Motor neuron (in vitro differentiated cells): ENCODE measurements at regions not wholly inside any gene's neighbourhood (a gene's known extent, or its start where the extent isn't known, plus 50 kb on each side); places are given as distances from the start of the nearest gene placed in this dataset.
A peak's percentile ranks its signal among the peaks of the same experiment; 100 is the strongest.

Experiments used
- ATAC-seq, 8 experiments: fragments of 200-7000 bp; cut with Tn5 transposase; replicated peaks in 6 of 8; 2 replicates each; pipeline ENCODE4 v1.8.0; 2021; ENCODE audit warnings: mild to moderate bottlenecking in 8 of 8, moderate library complexity in 8 of 8
- H3K27ac ChIP-seq, 2 donors: fragments of 250-450 bp; sonication (Bioruptor Pico); 2 replicates each; pipeline ENCODE4 v1.9.0; 2021; ENCODE audit warnings: antibody characterized with exemption in 2 of 2, mild to moderate bottlenecking in 2 of 2, moderate library complexity in 1 of 2
- H3K4me1 ChIP-seq, 2 donors: fragments of 250-450 bp; sonication (Bioruptor Pico); replicated peaks in 1 of 2; 2 replicates each; pipeline ENCODE4 v1.6.1; 2021; ENCODE audit warnings: antibody characterized with exemption in 2 of 2, mild to moderate bottlenecking in 2 of 2, moderate library complexity in 1 of 2
- H3K4me3 ChIP-seq, 5 donors: fragments of 250-450 bp; sonication (Bioruptor Pico); 2 replicates each; pipeline ENCODE4 v1.9.0; 2021; ENCODE audit warnings: antibody characterized with exemption in 5 of 5, mild to moderate bottlenecking in 5 of 5, moderate library complexity in 4 of 5
- WGBS, 10 experiments: fragments of 450-650 bp; shearing (Covaris generic); methylation state at CpG; one replicate each; pipeline ENCODE4 v1.0.0; 2022; 5-methylcytosine and 5-hydroxymethylcytosine counted together
- in situ Hi-C, 9 experiments: fragments of 400-800 bp; cut with MboI; loops; one replicate each; pipeline ENCODE4 v1.15.0; 2021; ENCODE audit warnings: low sequenced_read_pairs in 9 of 9, low pct_unique_long_range_greater_than_20kb in 2 of 9; ENCODE audit not compliant: unreplicated experiment in 9 of 9

DNA sequence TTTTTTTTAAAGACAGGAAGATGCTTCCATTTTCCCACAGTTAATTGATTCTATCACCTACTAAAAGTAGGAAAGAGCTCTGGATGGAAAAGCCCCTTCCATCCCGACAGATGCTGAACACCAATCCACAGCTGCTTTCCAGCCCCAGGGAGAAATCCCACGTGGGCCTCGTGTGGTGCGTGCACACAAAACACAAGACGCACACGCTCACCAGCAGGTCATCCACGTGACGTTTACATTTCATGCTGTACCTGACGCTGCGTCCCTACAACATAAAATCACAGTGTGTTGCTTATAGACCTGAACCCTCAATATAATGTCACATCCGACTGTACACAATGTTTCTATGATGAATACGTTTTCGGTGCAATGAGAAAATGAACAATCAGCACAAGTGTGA, 50.2 kb upstream of the DACT2 start:
- WGBS, 10 experiments: 8 to 100% (median 66%) methylated on average over 2 to 10 of the region's 13 CpGs; no CpG with 5 or more reads in 3 of the 10 experiments
- in situ Hi-C loops: loop anchor here in 4 of 9 experiments (25.0 kb wide), 2 partner anchors 207 to 518 kb away; no protein-coding TSS in a partner anchor
- no peak for ATAC-seq
- Histone ChIP-seq H3K27ac (no peak overlapping the region), H3K4me3 (no peak overlapping the region), H3K4me1 (peaks cover 9 to 24% of the 10 kb centered on the region in 2 donors)

DNA sequence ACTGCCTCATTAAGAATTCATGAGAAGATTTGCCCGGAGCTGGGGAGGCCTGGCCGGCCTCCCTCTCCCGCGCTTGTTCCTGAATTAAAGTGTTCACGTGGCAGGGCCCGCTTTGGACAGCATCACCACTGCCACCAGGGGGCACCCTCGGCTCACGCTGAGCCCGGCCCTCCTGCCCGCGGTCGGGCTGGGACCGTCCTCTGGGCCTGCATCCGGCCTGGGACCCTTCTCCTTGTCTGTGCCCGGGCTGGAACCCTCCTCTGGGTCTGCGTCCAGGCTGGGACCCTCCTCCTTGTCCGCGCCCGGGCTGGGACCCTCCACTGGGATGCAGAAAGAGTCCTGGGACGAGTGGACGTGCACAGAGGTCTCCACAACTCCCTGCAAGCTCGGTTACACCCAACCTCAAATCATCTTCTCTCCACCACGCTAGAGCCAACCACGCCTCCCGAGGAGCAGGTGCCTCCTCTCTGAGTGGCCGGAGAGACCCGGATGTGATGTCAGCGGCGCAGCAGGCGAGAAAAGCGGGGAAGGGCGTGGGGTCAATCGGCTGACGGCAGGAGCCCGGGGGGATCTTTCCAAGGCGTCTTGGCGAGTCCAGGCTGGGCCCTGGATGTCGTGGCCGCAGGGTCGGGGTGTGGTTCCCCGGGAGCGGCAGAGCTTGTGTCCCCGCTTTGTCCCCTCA, 50.9 kb upstream of the DACT2 start:
- Histone ChIP-seq H3K4me3 (no peak overlapping the region), H3K4me1 (peaks cover 9 to 25% of the 10 kb centered on the region in 2 donors), H3K27ac (no peak overlapping the region)
- 0 to 95% (median 32%) methylated on average over 1 to 24 of the region's 43 CpGs; no CpG with 5 or more reads in 1 of the 10 experiments for WGBS, 10 experiments
- ATAC-seq: peak in 7 of 8 experiments; percentile 55 to 95 (median 92)
- in situ Hi-C loops: loop anchor here in 4 of 9 experiments (25.0 kb wide), 2 partner anchors 208 to 517 kb away; no protein-coding TSS in a partner anchor

GRCh38 chr6:168371185-168371584, 51.6 kb upstream of the DACT2 start:
- 60 to 100% (median 90%) methylated on average over 1 to 8 of the region's 11 CpGs; no CpG with 5 or more reads in 3 of the 10 experiments for WGBS, 10 experiments
- in situ Hi-C loops: loop anchor here in 4 of 9 experiments (25.0 kb wide), 2 partner anchors 209 to 516 kb away; no protein-coding TSS in a partner anchor
- H3K4me1 ChIP-seq: peaks cover 13 to 32% of the 10 kb centered on the region in 2 donors
- no peak for ATAC-seq
- H3K27ac ChIP-seq: no peak overlapping the region
- no peak overlapping the region for H3K4me3 ChIP-seq

GRCh38 chr6:168371618-168371980, 52.0 kb upstream of the DACT2 start:
- no peak overlapping the region for H3K4me3 ChIP-seq
- in situ Hi-C loops: loop anchor here in 4 of 9 experiments (25.0 kb wide), 2 partner anchors 209 to 516 kb away; no protein-coding TSS in a partner anchor
- ATAC-seq: no peak
- H3K4me1 ChIP-seq: peaks cover 18 to 36% of the 10 kb centered on the region in 2 donors
- WGBS, 10 experiments: 50 to 100% (median 80%) methylated on average over 1 to 3 of the region's 6 CpGs; no CpG with 5 or more reads in 5 of the 10 experiments
- H3K27ac ChIP-seq: no peak overlapping the region

DNA sequence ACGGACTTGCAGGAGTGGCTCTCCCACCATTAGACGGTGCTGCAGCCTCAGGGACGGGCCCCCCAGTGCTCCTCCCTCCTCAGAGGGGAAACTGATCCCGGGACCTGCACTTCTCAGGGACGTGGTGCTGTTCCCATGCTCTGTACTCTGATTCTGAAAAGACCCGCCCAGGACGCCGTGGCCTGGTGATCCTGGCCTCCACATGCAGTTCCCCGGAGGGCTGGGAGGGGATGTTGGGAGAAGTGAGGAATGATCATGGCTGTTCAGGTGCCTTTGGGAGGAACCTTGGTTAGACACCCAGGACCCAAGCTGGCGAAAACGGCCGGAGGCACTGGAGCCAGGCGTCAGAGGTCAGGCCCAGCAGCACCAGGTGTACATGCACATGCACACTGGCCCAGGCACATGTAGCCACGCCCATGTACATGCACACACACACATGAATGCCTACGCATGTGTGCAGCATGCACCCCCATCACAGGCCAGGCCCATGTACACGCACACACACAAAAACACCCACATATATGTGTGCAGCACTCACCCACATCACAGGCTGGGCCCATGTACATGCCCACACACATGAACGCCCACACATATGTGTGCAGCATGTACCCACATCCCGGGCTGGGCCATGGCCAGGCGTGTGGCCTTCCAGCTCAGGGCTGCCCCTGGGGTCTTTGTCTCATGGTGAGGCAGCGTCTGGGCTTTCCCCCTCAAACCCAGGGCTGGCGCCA, 52.6 kb upstream of the DACT2 start:
- no peak overlapping the region for H3K4me3 ChIP-seq
- no peak overlapping the region for H3K27ac ChIP-seq
- ATAC-seq: no peak
- peaks cover 23 to 40% of the 10 kb centered on the region in 2 donors for H3K4me1 ChIP-seq
- in situ Hi-C loops: loop anchor here in 4 of 9 experiments (25.0 kb wide), 2 partner anchors 210 to 515 kb away; no protein-coding TSS in a partner anchor
- WGBS, 10 experiments: 70 to 100% (median 92%) methylated on average over 1 to 7 of the region's 21 CpGs; no CpG with 5 or more reads in 7 of the 10 experiments

- ATAC-seq: no peak
- H3K4me3 ChIP-seq: no peak overlapping the region
- no peak overlapping the region for H3K27ac ChIP-seq
- in situ Hi-C loops: loop anchor here in 4 of 9 experiments (25.0 kb wide), 2 partner anchors 211 to 514 kb away; no protein-coding TSS in a partner anchor
- 50 to 90% (median 70%) methylated on average over 2 to 14 of the region's 16 CpGs; no CpG with 5 or more reads in 2 of the 10 experiments for WGBS, 10 experiments
- H3K4me1 ChIP-seq: peaks cover 23 to 40% of the 10 kb centered on the region in 2 donors
These were observed 53.3 kb upstream of the DACT2 start for GRCh38 chr6:168372889-168373288.

- no peak overlapping the region for H3K27ac ChIP-seq
- no peak overlapping the region for H3K4me3 ChIP-seq
- peaks cover 23 to 37% of the 10 kb centered on the region in 2 donors for H3K4me1 ChIP-seq
- WGBS, 10 experiments: 83 to 100% (median 89%) methylated on average over 2 to 3 of the region's 7 CpGs; no CpG with 5 or more reads in 6 of the 10 experiments
- ATAC-seq: no peak
- in situ Hi-C loops: loop anchor here in 4 of 9 experiments (25.0 kb wide), 2 partner anchors 211 to 514 kb away; no protein-coding TSS in a partner anchor
These were observed 53.8 kb upstream of the DACT2 start for GRCh38 chr6:168373389-168373788.

- Histone ChIP-seq H3K27ac (no peak overlapping the region), H3K4me1 (peaks cover 23 to 31% of the 10 kb centered on the region in 2 donors), H3K4me3 (no peak overlapping the region)
- in situ Hi-C loops: loop anchor here in 4 of 9 experiments (25.0 kb wide), 2 partner anchors 212 to 513 kb away; no protein-coding TSS in a partner anchor
- WGBS, 10 experiments: 82 to 100% (median 89%) methylated on average over 1 to 4 of the region's 13 CpGs; no CpG with 5 or more reads in 5 of the 10 experiments
- no peak for ATAC-seq
These were observed 54.5 kb upstream of the DACT2 start for GRCh38 chr6:168374051-168374502.

DNA sequence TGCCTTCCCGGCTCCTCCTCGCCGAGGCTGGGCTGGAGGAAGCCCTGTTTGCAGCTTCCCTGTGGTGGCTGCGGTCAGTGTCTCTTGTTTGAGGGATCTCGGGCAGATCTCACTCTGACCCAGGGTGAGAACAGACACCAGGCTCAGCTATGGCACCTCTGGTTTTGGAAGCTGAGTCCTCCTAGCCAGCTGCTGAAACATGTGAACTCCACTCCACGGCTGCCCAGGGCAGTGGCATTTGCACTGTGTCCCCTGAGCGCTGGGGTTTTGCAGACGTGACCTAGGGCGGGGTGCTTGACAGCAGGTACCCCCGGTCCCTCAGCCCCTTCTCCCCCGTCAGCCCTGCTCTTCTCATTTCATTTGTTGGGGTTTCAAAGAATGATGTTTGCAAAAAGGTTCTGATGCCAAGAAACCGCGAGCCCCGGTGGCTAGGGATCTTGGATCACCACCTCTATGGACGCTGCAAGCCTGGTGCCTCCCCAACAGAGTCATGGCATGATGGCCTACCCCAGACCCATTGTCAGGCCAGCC, 55.0 kb upstream of the DACT2 start:
- WGBS, 10 experiments: 19 to 91% (median 85%) methylated on average over 3 to 6 of the region's 15 CpGs; no CpG with 5 or more reads in 6 of the 10 experiments
- H3K27ac ChIP-seq: no peak overlapping the region
- ATAC-seq: no peak
- H3K4me3 ChIP-seq: no peak overlapping the region
- H3K4me1 ChIP-seq: peaks cover 23 to 31% of the 10 kb centered on the region in 2 donors
- in situ Hi-C loops: loop anchor here in 4 of 9 experiments (25.0 kb wide), 2 partner anchors 212 to 513 kb away; no protein-coding TSS in a partner anchor

DNA sequence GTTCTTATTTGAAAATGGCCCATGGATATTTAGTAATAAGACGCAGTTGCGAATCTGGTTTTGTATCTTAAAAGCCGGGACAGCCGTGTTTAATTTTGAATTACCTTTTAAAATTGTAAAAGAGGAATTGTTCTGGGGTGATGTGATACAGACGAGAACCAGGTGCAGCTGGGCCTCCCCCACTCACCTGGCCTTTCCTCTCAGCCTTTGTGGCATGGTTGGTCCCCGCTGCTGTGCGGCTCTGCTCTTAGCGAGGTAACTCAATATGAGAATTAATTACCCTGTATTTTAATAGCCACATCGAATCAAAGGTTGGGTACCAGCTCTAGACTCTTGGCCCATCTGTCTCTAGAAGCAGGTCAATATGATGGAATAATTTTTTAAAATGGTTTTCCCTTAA, 56.5 kb upstream of the DACT2 start:
- Histone ChIP-seq H3K4me3 (no peak overlapping the region), H3K4me1 (peaks cover 23 to 26% of the 10 kb centered on the region in 2 donors), H3K27ac (peak overlapping the region in 1 of 2 donors; percentile 75)
- in situ Hi-C loops: no loop called here
- ATAC-seq: no peak
- 53 to 98% (median 79%) methylated on average over 3 to 9 of the region's 9 CpGs; no CpG with 5 or more reads in 2 of the 10 experiments for WGBS, 10 experiments

DNA sequence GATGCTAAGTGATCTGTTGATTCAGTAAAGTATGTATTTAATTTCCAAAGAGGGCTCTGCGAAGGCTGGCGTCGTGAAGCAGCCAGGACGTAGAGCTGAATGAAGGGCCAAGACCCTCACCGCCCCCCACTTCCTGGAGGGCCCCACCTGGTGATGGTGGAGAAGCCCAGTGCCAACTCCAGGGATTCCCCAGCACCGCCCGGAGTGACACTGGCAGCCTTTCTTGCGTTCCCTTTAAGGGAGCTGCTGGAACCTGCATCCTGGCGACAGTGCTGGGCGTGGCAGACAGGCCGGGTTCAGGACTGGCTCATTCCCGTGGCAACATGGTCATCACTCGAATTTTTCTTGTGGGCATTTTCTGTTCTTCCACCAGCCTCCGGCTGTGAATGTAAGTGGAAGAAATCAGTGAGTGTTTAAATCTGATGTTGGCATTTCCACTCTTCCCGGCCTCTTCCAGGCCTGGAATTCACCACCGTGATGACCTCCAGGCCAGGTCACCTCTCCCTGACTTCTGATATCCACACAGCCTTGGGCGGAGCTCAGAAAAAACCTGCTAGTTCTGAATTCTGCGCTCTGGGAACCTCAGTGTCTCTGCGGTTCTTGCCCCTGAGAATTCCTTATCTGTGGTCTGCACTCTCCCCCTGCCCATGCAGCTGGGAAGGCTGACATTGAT, 57.4 kb upstream of the DACT2 start:
- WGBS, 10 experiments: 13 to 94% (median 74%) methylated on average over 1 to 14 of the region's 19 CpGs; no CpG with 5 or more reads in 1 of the 10 experiments
- peaks cover 20 to 26% of the 10 kb centered on the region in 2 donors for H3K4me1 ChIP-seq
- peak overlapping the region; percentile 75 to 77 for H3K27ac ChIP-seq
- ATAC-seq: peak in 5 of 8 experiments; percentile 0 to 48 (median 7)
- H3K4me3 ChIP-seq: no peak overlapping the region
- in situ Hi-C loops: no loop called here

DNA sequence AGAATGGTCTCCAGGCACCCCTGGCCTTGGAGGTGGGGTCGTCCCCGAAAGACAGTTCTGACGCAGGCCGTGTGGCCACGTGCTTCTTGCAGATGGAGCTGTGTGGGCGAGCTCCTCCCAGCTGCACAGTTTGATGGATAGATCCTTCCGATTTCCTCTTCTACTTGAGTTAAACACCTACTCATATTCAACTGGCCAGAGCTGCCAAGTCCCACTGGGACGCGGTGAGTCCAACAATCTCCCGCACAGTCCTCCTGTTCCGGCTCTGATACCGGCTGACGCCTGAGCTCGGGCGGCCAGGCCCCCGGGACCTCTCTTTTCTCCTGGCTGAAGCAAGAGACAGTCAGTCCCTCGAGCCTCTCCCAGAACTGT, 57.9 kb upstream of the DACT2 start:
- in situ Hi-C loops: no loop called here
- WGBS, 10 experiments: 0 to 100% (median 40%) methylated on average over 1 to 13 of the region's 17 CpGs; no CpG with 5 or more reads in 4 of the 10 experiments
- H3K4me3 ChIP-seq: no peak overlapping the region
- H3K4me1 ChIP-seq: peaks cover 20 to 26% of the 10 kb centered on the region in 2 donors
- H3K27ac ChIP-seq: peak overlapping the region; percentile 26 to 67
- ATAC-seq: peak in 5 of 8 experiments; percentile 93 to 96 (median 94)
